ENCODE measurements at regions not wholly inside any gene's neighbourhood (a gene's known extent, or its start where the extent isn't known, plus 50 kb on each side); places are given as distances from the start of the nearest gene placed in this dataset.

- Histone ChIP-seq H3K27ac (ENCODE audit: low read length) (no peak overlapping the region), H3K9me2 (replicated peaks; ENCODE audit: insufficient read depth, low read length) (no peaks in the 10 kb centered on the region), H3K27me3 (ENCODE audit: low read length) (no peaks in the 10 kb centered on the region), H3K9ac (ENCODE audit: low read length) (no peak overlapping the region), H3K4me3 (ENCODE audit: low read length) (no peak overlapping the region), H3K79me2 (ENCODE audit: low read length) (no peaks in the 10 kb centered on the region), H3K4me1 (ENCODE audit: low read length) (no peaks in the 10 kb centered on the region), H2AFZ (ENCODE audit: low read length) (no peak overlapping the region), H3K9me3 (ENCODE audit: low read length) (peaks cover 28% of the 10 kb centered on the region), H3K4me2 (ENCODE audit: low read depth, low read length, poor library complexity, severe bottlenecking) (no peak overlapping the region), H3K36me3 (ENCODE audit: insufficient read depth, low read length) (no peaks in the 10 kb centered on the region), H4K20me1 (ENCODE audit: insufficient read depth, low read depth, low read length) (no peaks in the 10 kb centered on the region)
- no peak for DNase-seq
Measured at GRCh38 chr9:8262625-8263622, 463.3 kb upstream of the DMAC1 start.

GRCh38 chr9:8261737-8262136 lies 462.2 kb upstream of the DMAC1 start:
- no peaks in the 10 kb centered on the region for H3K27me3 ChIP-seq (ENCODE audit: low read length)
- no peaks in the 10 kb centered on the region for H3K36me3 ChIP-seq (ENCODE audit: insufficient read depth, low read length)
- no peak overlapping the region for H3K9ac ChIP-seq (ENCODE audit: low read length)
- no peaks in the 10 kb centered on the region for H3K4me1 ChIP-seq (ENCODE audit: low read length)
- no peak overlapping the region for H2AFZ ChIP-seq (ENCODE audit: low read length)
- H3K79me2 ChIP-seq (ENCODE audit: low read length): no peaks in the 10 kb centered on the region
- DNase-seq: no peak
- no peak overlapping the region for H3K27ac ChIP-seq (ENCODE audit: low read length)
- no peaks in the 10 kb centered on the region for H4K20me1 ChIP-seq (ENCODE audit: insufficient read depth, low read depth, low read length)
- H3K9me3 ChIP-seq (ENCODE audit: low read length): peaks cover 21% of the 10 kb centered on the region
- H3K4me3 ChIP-seq (ENCODE audit: low read length): no peak overlapping the region
- no peak overlapping the region for H3K4me2 ChIP-seq (ENCODE audit: low read depth, low read length, poor library complexity, severe bottlenecking)
- H3K9me2 ChIP-seq (replicated peaks; ENCODE audit: insufficient read depth, low read length): no peaks in the 10 kb centered on the region

- DNase-seq: no peak
- Histone ChIP-seq H3K27ac (ENCODE audit: low read length) (no peak overlapping the region), H3K4me1 (ENCODE audit: low read length) (no peaks in the 10 kb centered on the region), H3K4me3 (ENCODE audit: low read length) (no peak overlapping the region), H3K4me2 (ENCODE audit: low read depth, low read length, poor library complexity, severe bottlenecking) (no peak overlapping the region), H2AFZ (ENCODE audit: low read length) (no peak overlapping the region), H3K9me3 (ENCODE audit: low read length) (peaks cover 21% of the 10 kb centered on the region), H3K36me3 (ENCODE audit: insufficient read depth, low read length) (no peaks in the 10 kb centered on the region), H3K27me3 (ENCODE audit: low read length) (no peaks in the 10 kb centered on the region), H4K20me1 (ENCODE audit: insufficient read depth, low read depth, low read length) (no peaks in the 10 kb centered on the region), H3K9ac (ENCODE audit: low read length) (no peak overlapping the region), H3K9me2 (replicated peaks; ENCODE audit: insufficient read depth, low read length) (no peaks in the 10 kb centered on the region), H3K79me2 (ENCODE audit: low read length) (no peaks in the 10 kb centered on the region)
Measured at GRCh38 chr9:8259028-8259427, 459.4 kb upstream of the DMAC1 start.

- no peak for DNase-seq
- Histone ChIP-seq H3K27me3 (ENCODE audit: low read length) (no peaks in the 10 kb centered on the region), H3K36me3 (ENCODE audit: insufficient read depth, low read length) (no peaks in the 10 kb centered on the region), H3K27ac (ENCODE audit: low read length) (no peak overlapping the region), H4K20me1 (ENCODE audit: insufficient read depth, low read depth, low read length) (no peaks in the 10 kb centered on the region), H3K9ac (ENCODE audit: low read length) (no peak overlapping the region), H3K4me3 (ENCODE audit: low read length) (no peak overlapping the region), H3K9me2 (replicated peaks; ENCODE audit: insufficient read depth, low read length) (no peaks in the 10 kb centered on the region), H3K4me1 (ENCODE audit: low read length) (no peaks in the 10 kb centered on the region), H2AFZ (ENCODE audit: low read length) (no peak overlapping the region), H3K4me2 (ENCODE audit: low read depth, low read length, poor library complexity, severe bottlenecking) (no peak overlapping the region), H3K9me3 (ENCODE audit: low read length) (peaks cover 19% of the 10 kb centered on the region), H3K79me2 (ENCODE audit: low read length) (no peaks in the 10 kb centered on the region)
Measured at GRCh38 chr9:8256880-8257279, 457.3 kb upstream of the DMAC1 start.

GRCh38 chr9:8255850-8256249 lies 456.3 kb upstream of the DMAC1 start:
- no peaks in the 10 kb centered on the region for H3K79me2 ChIP-seq (ENCODE audit: low read length)
- no peaks in the 10 kb centered on the region for H4K20me1 ChIP-seq (ENCODE audit: insufficient read depth, low read depth, low read length)
- H2AFZ ChIP-seq (ENCODE audit: low read length): no peak overlapping the region
- no peak overlapping the region for H3K4me3 ChIP-seq (ENCODE audit: low read length)
- no peaks in the 10 kb centered on the region for H3K4me1 ChIP-seq (ENCODE audit: low read length)
- no peak overlapping the region for H3K4me2 ChIP-seq (ENCODE audit: low read depth, low read length, poor library complexity, severe bottlenecking)
- no peak for DNase-seq
- H3K36me3 ChIP-seq (ENCODE audit: insufficient read depth, low read length): no peaks in the 10 kb centered on the region
- H3K9ac ChIP-seq (ENCODE audit: low read length): no peak overlapping the region
- H3K27me3 ChIP-seq (ENCODE audit: low read length): no peaks in the 10 kb centered on the region
- no peak overlapping the region for H3K27ac ChIP-seq (ENCODE audit: low read length)
- H3K9me2 ChIP-seq (replicated peaks; ENCODE audit: insufficient read depth, low read length): no peaks in the 10 kb centered on the region
- peaks cover 14% of the 10 kb centered on the region for H3K9me3 ChIP-seq (ENCODE audit: low read length)

GRCh38 chr9:8254541-8254940 lies 455.0 kb upstream of the DMAC1 start:
- H4K20me1 ChIP-seq (ENCODE audit: insufficient read depth, low read depth, low read length): no peaks in the 10 kb centered on the region
- H3K9ac ChIP-seq (ENCODE audit: low read length): no peak overlapping the region
- no peak overlapping the region for H3K27ac ChIP-seq (ENCODE audit: low read length)
- no peaks in the 10 kb centered on the region for H3K4me1 ChIP-seq (ENCODE audit: low read length)
- H3K79me2 ChIP-seq (ENCODE audit: low read length): no peaks in the 10 kb centered on the region
- peaks cover 14% of the 10 kb centered on the region for H3K9me3 ChIP-seq (ENCODE audit: low read length)
- H3K4me2 ChIP-seq (ENCODE audit: low read depth, low read length, poor library complexity, severe bottlenecking): no peak overlapping the region
- H3K4me3 ChIP-seq (ENCODE audit: low read length): no peak overlapping the region
- H3K9me2 ChIP-seq (replicated peaks; ENCODE audit: insufficient read depth, low read length): no peaks in the 10 kb centered on the region
- no peak overlapping the region for H2AFZ ChIP-seq (ENCODE audit: low read length)
- no peak for DNase-seq
- no peaks in the 10 kb centered on the region for H3K27me3 ChIP-seq (ENCODE audit: low read length)
- H3K36me3 ChIP-seq (ENCODE audit: insufficient read depth, low read length): no peaks in the 10 kb centered on the region

- H3K27me3 ChIP-seq (ENCODE audit: low read length): no peaks in the 10 kb centered on the region
- H3K36me3 ChIP-seq (ENCODE audit: insufficient read depth, low read length): no peaks in the 10 kb centered on the region
- no peak overlapping the region for H3K27ac ChIP-seq (ENCODE audit: low read length)
- H3K79me2 ChIP-seq (ENCODE audit: low read length): no peaks in the 10 kb centered on the region
- H3K9ac ChIP-seq (ENCODE audit: low read length): no peak overlapping the region
- H3K4me2 ChIP-seq (ENCODE audit: low read depth, low read length, poor library complexity, severe bottlenecking): no peak overlapping the region
- H3K9me2 ChIP-seq (replicated peaks; ENCODE audit: insufficient read depth, low read length): no peaks in the 10 kb centered on the region
- no peak overlapping the region for H3K4me3 ChIP-seq (ENCODE audit: low read length)
- no peak overlapping the region for H2AFZ ChIP-seq (ENCODE audit: low read length)
- no peak for DNase-seq
- no peaks in the 10 kb centered on the region for H3K4me1 ChIP-seq (ENCODE audit: low read length)
- peaks cover 7% of the 10 kb centered on the region; the same call in 1 of the 2 replicates for H3K9me3 ChIP-seq (ENCODE audit: low read length)
- H4K20me1 ChIP-seq (ENCODE audit: insufficient read depth, low read depth, low read length): no peaks in the 10 kb centered on the region
Measured at GRCh38 chr9:8252445-8252844, 452.9 kb upstream of the DMAC1 start.

- no peaks in the 10 kb centered on the region for H3K36me3 ChIP-seq (ENCODE audit: insufficient read depth, low read length)
Measured at GRCh38 chr9:8251566-8251965, 452.0 kb upstream of the DMAC1 start.

More at GRCh38 chr9:8251566-8251965, 452.0 kb upstream of the DMAC1 start:
- Histone ChIP-seq H3K27me3 (ENCODE audit: low read length) (no peaks in the 10 kb centered on the region), H3K9me3 (ENCODE audit: low read length) (peaks cover 7% of the 10 kb centered on the region; the same call in 1 of the 2 replicates), H4K20me1 (ENCODE audit: insufficient read depth, low read depth, low read length) (no peaks in the 10 kb centered on the region), H3K4me2 (ENCODE audit: low read depth, low read length, poor library complexity, severe bottlenecking) (no peak overlapping the region), H3K27ac (ENCODE audit: low read length) (no peak overlapping the region), H3K4me3 (ENCODE audit: low read length) (no peak overlapping the region), H3K4me1 (ENCODE audit: low read length) (no peaks in the 10 kb centered on the region), H3K9me2 (replicated peaks; ENCODE audit: insufficient read depth, low read length) (no peaks in the 10 kb centered on the region), H3K79me2 (ENCODE audit: low read length) (no peaks in the 10 kb centered on the region), H2AFZ (ENCODE audit: low read length) (no peak overlapping the region), H3K9ac (ENCODE audit: low read length) (no peak overlapping the region)
- DNase-seq: no peak

All from Karpas-422 (cell line).